ENCODE measurements at regions not wholly inside any gene's neighbourhood (a gene's known extent, or its start where the extent isn't known, plus 50 kb on each side); places are given as distances from the start of the nearest gene placed in this dataset.
"Not testable (repeated sequence)": the region's sequence is repeated elsewhere in the genome, so short reads cannot be mapped to it uniquely, and the experiment has no call there.

DNA sequence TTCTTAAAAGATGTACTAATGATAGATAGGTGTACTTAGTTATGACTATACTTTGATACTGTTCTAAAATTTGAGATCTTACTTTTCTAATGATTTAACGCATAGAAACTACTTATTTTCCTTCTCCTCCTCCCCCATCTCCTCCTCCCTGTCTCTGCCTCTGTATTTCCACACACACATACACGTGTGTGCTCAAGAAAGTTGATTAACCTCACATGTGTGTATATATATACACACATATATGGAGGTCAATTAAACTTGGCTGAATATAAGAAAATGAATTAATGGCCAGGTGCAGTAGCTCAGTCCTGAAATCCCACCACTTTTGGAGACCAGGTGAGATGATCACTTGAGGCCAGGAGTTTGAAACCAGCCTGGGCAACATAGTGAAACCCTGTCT is 362.7 kb upstream of the SYT1 start:
- no peak for DNase-seq (ENCODE audit: low spot score)

- no peak for DNase-seq (ENCODE audit: low spot score)
Observed at GRCh38 chr12:78519422-78519821, 345.2 kb upstream of the SYT1 start.

DNA sequence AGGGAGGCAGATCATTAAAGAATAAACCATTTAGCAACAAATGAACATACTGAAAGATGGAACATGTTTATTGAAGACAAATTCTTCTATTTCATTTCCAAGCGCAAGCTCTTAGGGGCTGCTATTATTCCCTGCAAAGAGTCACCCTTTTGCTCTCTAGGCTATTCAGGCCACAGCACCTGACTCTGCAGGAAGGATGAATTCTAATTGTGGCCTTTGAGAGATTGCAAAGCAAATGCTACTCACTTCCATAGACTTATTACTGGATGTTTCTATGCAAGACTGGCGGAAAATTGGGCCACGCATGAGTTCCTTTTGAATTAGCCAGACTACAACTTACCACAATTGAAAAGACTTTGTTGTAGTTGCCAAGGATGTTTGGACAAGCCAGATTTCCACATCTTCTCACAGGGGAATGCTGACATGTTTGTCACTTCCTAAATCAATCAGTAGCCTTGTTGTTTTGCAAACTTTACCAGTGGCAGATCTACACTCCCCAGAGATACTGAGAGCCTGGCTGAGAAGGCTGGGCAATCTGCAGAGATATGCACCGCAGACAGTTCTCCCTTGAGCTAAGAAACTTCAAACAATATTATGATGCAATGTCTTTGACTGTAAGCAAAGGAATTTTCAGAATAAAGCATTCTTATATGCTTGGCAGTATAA is 334.3 kb upstream of the SYT1 start:
- no peak for DNase-seq (ENCODE audit: low spot score)

DNA sequence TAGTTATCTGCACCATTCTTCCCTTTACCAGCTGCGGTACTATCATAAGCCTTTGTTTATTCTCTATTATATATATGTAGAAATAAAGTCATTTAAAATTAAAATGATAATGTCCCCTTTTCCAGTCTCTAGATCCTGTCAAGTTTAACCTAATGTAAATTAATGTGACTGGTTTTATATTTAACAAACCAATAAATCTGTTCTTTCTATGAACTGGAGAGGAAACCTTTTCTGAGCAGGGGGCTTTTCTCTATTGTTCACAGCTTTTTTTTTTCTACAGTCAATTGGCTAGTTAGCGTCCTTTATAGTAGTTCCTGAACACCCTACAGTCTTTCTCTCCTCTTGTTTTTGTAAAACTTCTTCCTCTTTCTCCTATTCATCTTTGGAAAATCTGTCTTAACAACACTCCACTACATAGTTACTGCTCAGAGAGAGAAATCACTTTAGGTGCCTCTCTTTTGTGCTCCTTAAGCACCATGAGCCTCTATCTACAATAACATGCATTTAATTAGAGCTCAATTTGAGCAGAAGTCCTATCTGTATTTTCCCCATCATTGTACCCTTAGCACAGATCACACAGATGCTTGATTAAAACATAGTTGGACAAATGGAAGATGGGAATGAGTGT is 332.6 kb upstream of the SYT1 start:
- no peak for DNase-seq (ENCODE audit: low spot score)

- DNase-seq (ENCODE audit: low spot score) = no peak
Observed at GRCh38 chr12:78534311-78534710, 330.3 kb upstream of the SYT1 start.

DNA sequence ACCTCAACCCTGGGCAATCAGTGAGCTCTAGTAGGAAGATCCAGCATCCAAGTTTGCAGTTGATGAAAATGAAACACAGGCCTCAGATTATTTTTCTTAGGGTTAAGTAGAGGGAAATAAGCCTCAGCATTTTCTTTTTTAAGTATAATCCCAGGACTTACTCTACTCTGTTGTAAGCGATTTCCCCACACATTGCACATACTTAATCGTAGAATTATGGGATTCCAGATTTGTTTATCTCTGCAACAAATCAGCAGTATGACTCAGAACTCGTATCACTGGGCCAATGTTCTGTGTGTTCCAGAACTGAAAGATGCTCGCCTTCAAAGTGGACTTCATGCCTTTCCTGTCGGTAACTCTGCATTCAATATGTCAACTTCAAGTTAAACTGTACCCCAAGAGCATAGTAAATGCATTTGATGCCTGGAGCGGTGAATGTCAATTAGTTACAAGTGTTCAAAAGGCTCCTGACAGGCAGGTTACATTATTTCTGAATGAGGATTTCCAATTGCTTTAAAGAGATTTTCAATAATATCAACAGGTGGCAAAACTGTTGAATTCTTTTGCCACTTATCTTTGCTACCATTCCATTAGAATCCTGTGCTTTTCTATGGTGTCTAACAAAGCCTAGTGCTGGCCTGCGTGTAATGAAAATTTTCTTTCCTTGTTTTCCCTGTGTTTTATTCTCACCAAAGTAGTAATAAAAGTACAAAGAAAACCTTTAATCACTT is 323.8 kb upstream of the SYT1 start:
- no peak for DNase-seq (ENCODE audit: low spot score)

GRCh38 chr12:78550831-78551230 is 313.7 kb upstream of the SYT1 start:
- DNase-seq (ENCODE audit: low spot score) = no peak

DNA sequence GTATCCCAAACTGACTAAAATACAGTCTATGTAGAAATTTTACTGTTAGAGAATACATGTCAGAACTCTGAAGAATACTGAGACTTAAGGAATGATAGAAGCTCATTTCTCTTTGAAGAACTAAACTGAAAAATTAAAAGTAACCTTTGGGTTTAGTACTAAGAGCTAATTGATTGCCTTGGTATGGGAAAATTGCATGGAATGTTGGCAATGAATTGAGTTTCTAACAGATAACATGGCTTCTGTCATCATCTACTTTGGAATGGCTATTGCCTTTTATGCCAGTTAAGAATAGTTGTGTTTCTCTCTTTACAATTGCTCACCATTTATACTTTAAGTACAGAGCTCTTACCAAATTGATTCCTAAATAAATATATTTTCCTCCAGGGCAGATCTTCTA is 308.8 kb upstream of the SYT1 start:
- no peak for DNase-seq (ENCODE audit: low spot score)

DNA sequence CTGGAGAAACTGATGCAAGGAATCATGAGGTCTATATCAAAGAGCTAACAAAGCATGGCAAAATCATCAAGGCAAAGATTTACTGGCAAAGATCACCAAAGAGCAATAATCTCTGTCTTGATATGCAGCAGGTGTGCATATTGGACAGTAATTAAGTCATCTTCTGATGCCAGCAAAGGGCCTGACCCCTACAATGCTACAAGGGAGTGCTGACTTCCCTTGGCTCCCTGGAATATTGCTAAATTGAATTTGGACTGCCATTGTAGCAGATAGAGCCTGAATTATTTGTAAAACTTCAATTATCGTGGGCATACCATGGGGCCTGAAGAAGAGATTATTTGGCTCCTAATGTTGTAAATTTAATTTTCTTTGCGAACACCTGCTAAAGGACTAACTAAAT is 307.9 kb upstream of the SYT1 start:
- DNase-seq (ENCODE audit: low spot score) = no peak

GRCh38 chr12:78559416-78559815 is 305.2 kb upstream of the SYT1 start:
- DNase-seq (ENCODE audit: low spot score) = no peak

GRCh38 chr12:78559886-78560285 is 304.7 kb upstream of the SYT1 start:
- DNase-seq (ENCODE audit: low spot score) = no peak

GRCh38 chr12:78560633-78561032 is 303.9 kb upstream of the SYT1 start:
- DNase-seq (ENCODE audit: low spot score) = no peak

DNA sequence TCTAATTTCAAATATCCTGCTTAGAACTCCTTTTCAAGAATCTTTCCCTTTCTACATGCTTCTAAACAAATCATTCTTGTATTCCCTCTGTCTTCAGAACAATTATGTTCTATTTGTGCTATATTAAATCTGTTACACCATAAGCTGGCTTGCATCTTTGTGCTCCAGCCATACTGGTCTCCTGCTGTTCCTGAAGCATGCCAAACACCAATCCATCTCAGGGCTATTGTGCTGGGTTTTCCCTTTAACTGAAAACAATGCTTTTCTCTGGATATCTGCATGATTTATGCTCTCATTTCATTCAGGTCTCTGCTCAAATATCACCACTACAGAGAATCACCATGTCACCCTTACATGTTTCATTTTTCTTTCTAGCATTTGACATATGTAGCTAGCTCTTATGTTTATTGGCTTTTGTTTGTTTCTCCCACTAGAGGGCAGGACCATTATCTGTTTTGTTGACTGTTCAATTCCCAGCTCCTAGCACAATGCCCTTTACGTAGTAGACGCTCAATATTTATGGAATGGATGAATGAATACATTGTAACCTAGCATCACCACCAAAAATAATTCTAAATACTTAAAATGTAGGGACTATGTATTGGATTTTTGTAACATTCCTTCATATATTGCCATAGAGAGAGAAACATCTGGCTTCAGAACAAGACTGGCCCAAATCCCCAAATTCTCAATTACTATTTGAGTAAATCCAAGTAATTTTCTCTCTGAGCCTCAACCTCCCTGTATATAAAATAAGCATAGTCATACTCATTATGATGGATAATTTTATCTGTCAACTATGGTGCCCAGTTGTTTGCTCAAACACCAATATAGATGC is 302.0 kb upstream of the SYT1 start:
- DNase-seq (ENCODE audit: low spot score) = peak; percentile 22

- DNase-seq (ENCODE audit: low spot score) = no peak
Observed at GRCh38 chr12:78563826-78564225, 300.7 kb upstream of the SYT1 start.

DNA sequence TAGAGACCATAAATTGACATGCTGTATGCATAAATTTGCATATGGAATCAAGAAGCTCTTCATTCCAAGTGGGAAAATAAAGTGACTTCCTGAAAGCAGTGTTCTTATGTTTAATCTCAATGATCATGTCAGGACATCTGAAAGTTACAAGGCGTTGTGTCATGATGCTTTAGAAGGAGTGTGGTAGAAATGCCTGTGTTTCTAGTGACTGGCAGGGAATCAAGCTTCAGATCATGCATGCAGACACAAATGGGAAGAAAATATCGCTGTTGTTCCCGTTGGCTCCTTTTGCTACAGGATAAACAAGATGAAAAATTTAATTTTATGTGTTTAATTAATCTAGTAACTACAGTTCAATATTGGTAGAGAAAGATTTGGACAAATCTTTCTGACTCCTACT is 298.1 kb upstream of the SYT1 start:
- DNase-seq (ENCODE audit: low spot score) = no peak

GRCh38 chr12:78568321-78569020 is 296.1 kb upstream of the SYT1 start:
- no peak for DNase-seq (ENCODE audit: low spot score)

DNA sequence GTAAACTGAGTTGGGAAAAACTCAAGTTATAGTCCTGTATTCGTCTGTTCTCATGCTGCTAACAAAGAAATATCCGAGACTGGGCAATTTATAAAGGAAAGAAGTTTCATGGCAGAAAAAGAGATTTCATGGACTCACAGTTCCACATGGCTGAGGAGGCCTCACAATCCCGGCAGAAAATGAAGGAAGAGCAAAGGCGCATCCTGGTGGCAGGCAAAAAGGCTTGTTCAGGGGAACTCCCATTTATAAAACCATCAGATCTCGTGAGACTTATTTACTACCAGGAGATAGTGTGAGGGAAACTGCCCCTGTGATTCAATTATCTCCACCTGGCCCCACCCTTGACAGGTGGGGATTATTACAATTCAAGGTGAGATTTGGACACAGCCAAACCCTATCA is 292.6 kb upstream of the SYT1 start:
- DNase-seq (ENCODE audit: low spot score) = no peak

DNA sequence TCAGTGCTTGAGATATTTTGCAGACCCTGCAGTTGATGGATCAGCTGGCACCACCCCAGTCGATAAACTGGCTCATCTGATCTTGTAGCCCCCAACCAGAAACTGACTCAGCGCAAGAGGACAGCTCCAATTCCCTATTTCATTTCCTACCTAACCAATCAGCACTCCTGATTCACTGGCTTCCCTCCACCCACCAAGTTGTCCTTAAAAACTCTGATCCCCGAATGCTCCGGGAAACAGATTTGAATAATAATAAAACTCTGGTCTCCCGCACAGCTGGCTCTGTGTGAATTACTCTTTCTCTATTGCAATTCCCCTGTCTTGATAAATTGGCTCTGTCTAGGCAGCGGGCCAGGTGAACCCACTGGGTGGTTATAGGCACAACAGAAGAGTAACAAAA is 289.4 kb upstream of the SYT1 start:
- not testable (repeated sequence) for DNase-seq (ENCODE audit: low spot score)

DNA sequence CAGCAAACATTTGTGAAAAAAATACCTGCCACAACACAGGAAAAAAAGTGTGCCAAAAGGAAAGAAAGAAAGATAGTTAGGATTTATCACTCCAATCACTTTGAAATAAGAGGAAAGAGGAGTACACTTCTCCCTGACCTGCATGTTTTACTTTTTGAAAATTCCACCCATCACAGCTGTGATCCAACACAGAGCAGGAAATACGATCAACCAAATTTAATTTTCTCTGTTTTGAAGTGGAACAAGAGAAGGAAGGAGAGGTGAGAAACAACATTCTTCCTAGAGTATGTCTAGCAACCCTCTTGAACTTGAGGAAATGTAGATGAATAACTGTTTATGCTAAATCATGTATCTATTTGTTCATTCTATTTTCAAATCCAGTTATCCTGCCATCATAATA is 284.7 kb upstream of the SYT1 start:
- DNase-seq (ENCODE audit: low spot score) = no peak

GRCh38 chr12:78580296-78580695 is 284.3 kb upstream of the SYT1 start:
- no peak for DNase-seq (ENCODE audit: low spot score)

DNA sequence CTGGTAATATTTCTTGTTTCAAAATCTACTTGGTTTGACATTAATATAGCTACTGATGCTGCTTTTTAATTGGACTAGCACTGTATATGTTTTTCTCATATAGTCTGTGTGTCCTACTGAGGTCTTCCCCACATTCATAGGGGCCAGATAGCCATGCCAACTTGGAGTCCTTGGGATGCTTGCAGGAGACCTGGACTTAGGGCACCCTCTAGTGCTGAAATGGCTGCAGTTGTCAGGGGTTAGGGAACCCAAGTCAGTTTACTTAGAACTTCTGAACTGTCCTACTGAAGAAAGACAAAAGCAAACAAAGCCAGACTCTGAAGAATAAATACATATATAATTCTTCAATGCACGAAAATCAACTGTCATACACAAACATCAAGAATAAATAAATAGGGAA is 279.9 kb upstream of the SYT1 start:
- peak; percentile 31 for DNase-seq (ENCODE audit: low spot score)

GRCh38 chr12:78585132-78585531 is 279.4 kb upstream of the SYT1 start:
- DNase-seq (ENCODE audit: low spot score) = no peak
